ENCODE measurements at regions not wholly inside any gene's neighbourhood (a gene's known extent, or its start where the extent isn't known, plus 50 kb on each side); places are given as distances from the start of the nearest gene placed in this dataset.

DNA sequence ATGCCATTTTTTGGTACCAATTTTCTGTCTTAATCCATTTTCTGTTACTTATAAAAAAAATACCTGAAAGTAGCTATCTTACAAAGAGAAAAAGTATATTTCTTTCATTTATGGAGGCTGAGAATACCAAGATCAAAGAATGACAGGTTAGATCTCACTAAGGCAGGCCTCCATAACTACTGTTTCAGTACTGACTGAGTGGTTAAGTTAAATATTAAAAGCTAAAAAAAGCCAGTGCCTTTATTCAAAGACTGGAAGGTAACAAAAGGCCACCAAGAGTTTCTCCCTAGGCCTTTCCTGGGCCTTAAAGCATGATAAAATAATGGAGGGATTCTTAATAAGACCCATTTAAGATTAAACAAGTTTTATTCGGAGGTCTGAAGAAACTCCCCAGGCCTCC, 687.7 kb upstream of the ADGRL4 start:
- ChIA-PET CTCF (ENCODE audit: unreplicated experiment) (no interaction called here), POLR2A (no interaction called here)
- TF ChIP-seq EZH2phosphoT487 (IDR thresholded peaks at IDR 0.05; ENCODE audit: borderline replicate concordance, low read depth, low read length) (no peak), CTCF (conservative IDR thresholded peaks at IDR 0.05; ENCODE audit: low read length) (no peak)
- DNase-seq (ENCODE audit: low spot score) = no peak
- H3K4me1 ChIP-seq (ENCODE audit: insufficient read depth, low read length, poor library complexity, severe bottlenecking) = no peaks in the 10 kb centered on the region
- no peaks in the 10 kb centered on the region for H4K20me1 ChIP-seq (ENCODE audit: insufficient read depth, low read length)
- H2AFZ ChIP-seq (ENCODE audit: low read length) = 0 out of 2 replicates have a peak overlapping the region, but pooled peaks have one; percentile 35
- H3K79me2 ChIP-seq (ENCODE audit: insufficient read depth, low read depth, low read length) = no peaks in the 10 kb centered on the region
- no peaks in the 10 kb centered on the region for H3K36me3 ChIP-seq (ENCODE audit: insufficient read depth, low read length)
- BruUV-seq (replicated peaks) = no TSS peak
- H3K4me3 ChIP-seq (ENCODE audit: low read depth, low read length, poor library complexity, severe bottlenecking) = no peak overlapping the region
- no peaks in the 10 kb centered on the region for H3K9me3 ChIP-seq (ENCODE audit: low read length)
- no peak overlapping the region for H3K27ac ChIP-seq (ENCODE audit: low read depth, low read length, poor library complexity, severe bottlenecking)
- intact Hi-C loops (cut with micrococcal nuclease; ENCODE audit: unreplicated experiment) = no loop called here
- H3K4me2 ChIP-seq (ENCODE audit: low read length) = no peak overlapping the region
- H3K9me2 ChIP-seq (ENCODE audit: insufficient read depth, low read length) = no peaks in the 10 kb centered on the region

DNA sequence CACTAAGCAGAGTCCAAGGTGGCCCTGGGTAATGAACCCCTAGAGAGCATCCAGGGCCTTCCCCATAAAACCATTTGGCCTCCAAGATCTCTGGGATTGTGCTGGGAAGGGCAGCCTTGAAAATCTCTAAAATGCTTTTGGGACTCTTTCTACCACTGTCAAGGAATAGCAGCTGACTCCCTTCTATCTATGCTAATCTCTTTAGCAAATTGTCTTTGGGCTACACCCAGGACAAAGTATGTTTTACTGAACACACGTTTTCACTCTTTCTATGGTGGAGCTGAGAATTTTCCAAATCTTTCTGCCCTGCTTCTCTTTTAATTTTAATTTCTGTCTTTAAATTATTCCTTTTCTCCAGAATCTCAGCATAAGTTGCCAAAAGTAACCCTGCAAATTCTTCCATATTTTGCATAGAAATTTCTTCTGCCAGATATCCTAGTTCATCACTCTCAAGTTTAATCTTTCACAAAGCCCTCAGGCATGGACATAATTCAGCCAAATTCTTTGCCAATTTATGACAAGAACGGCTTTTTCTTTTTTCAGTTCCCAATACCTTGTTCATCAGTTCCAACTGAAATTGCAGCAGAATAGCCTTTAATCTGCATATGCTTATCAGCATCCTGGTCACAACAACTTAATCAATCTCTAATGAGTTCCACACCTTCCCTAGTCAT, 687.0 kb upstream of the ADGRL4 start:
- BruUV-seq (replicated peaks) = no TSS peak
- ChIA-PET POLR2A (no interaction called here), CTCF (ENCODE audit: unreplicated experiment) (no interaction called here)
- DNase-seq (ENCODE audit: low spot score) = no peak
- H3K9me2 ChIP-seq (ENCODE audit: insufficient read depth, low read length) = no peaks in the 10 kb centered on the region
- H2AFZ ChIP-seq (ENCODE audit: low read length) = no peak overlapping the region; the same call in 1 of the 2 replicates
- H3K4me1 ChIP-seq (ENCODE audit: insufficient read depth, low read length, poor library complexity, severe bottlenecking) = no peaks in the 10 kb centered on the region
- no peaks in the 10 kb centered on the region for H3K9me3 ChIP-seq (ENCODE audit: low read length)
- H3K4me3 ChIP-seq (ENCODE audit: low read depth, low read length, poor library complexity, severe bottlenecking) = no peak overlapping the region
- no peak overlapping the region for H3K4me2 ChIP-seq (ENCODE audit: low read length)
- no peak for TF ChIP-seq EZH2phosphoT487 (IDR thresholded peaks at IDR 0.05; ENCODE audit: borderline replicate concordance, low read depth, low read length)
- TF ChIP-seq CTCF (conservative IDR thresholded peaks at IDR 0.05; ENCODE audit: low read length) = no peak
- H3K27ac ChIP-seq (ENCODE audit: low read depth, low read length, poor library complexity, severe bottlenecking) = no peak overlapping the region
- intact Hi-C loops (cut with micrococcal nuclease; ENCODE audit: unreplicated experiment) = no loop called here
- no peaks in the 10 kb centered on the region for H4K20me1 ChIP-seq (ENCODE audit: insufficient read depth, low read length)
- H3K36me3 ChIP-seq (ENCODE audit: insufficient read depth, low read length) = no peaks in the 10 kb centered on the region
- H3K79me2 ChIP-seq (ENCODE audit: insufficient read depth, low read depth, low read length) = no peaks in the 10 kb centered on the region

DNA sequence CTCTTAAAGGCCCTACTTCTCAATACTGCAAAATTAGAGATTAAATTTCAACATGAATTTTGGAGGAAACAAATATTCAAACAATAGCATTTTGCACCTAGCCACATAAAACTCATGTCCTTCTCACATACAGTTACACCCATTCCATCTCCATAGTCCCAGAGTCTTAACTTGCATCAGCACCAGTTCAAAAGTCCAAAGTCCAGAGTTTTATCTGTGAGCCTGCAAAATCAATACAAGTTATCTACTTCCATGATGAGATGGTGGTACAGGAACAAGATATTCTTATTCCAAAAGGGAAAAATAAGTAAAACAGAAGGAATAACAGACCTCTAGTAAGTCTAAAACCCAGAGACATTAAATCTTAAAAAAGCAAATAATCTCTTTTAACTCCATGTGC, 686.0 kb upstream of the ADGRL4 start:
- no TSS peak for BruUV-seq (replicated peaks)
- H3K4me2 ChIP-seq (ENCODE audit: low read length) = no peak overlapping the region
- TF ChIP-seq EZH2phosphoT487 (IDR thresholded peaks at IDR 0.05; ENCODE audit: borderline replicate concordance, low read depth, low read length) (no peak), CTCF (conservative IDR thresholded peaks at IDR 0.05; ENCODE audit: low read length) (no peak)
- no peak overlapping the region for H2AFZ ChIP-seq (ENCODE audit: low read length)
- no peak for DNase-seq (ENCODE audit: low spot score)
- intact Hi-C loops (cut with micrococcal nuclease; ENCODE audit: unreplicated experiment) = no loop called here
- no peak overlapping the region for H3K27ac ChIP-seq (ENCODE audit: low read depth, low read length, poor library complexity, severe bottlenecking)
- H3K4me1 ChIP-seq (ENCODE audit: insufficient read depth, low read length, poor library complexity, severe bottlenecking) = no peaks in the 10 kb centered on the region
- H3K9me2 ChIP-seq (ENCODE audit: insufficient read depth, low read length) = no peaks in the 10 kb centered on the region
- no peak overlapping the region for H3K4me3 ChIP-seq (ENCODE audit: low read depth, low read length, poor library complexity, severe bottlenecking)
- no peaks in the 10 kb centered on the region for H4K20me1 ChIP-seq (ENCODE audit: insufficient read depth, low read length)
- ChIA-PET POLR2A (no interaction called here), CTCF (ENCODE audit: unreplicated experiment) (no interaction called here)
- H3K79me2 ChIP-seq (ENCODE audit: insufficient read depth, low read depth, low read length) = no peaks in the 10 kb centered on the region
- no peaks in the 10 kb centered on the region for H3K36me3 ChIP-seq (ENCODE audit: insufficient read depth, low read length)
- H3K9me3 ChIP-seq (ENCODE audit: low read length) = no peaks in the 10 kb centered on the region
